Cardiac fibroblast (primary cell): ENCODE measurements at regions not wholly inside any gene's neighbourhood (a gene's known extent, or its start where the extent isn't known, plus 50 kb on each side); places are given as distances from the start of the nearest gene placed in this dataset.

ENCODE experiments used
- DNase-seq, 2 donors: peaks; one replicate each; pipeline versions ENCODE4 v3.0.0 to v3.0.0-alpha.2; 2010; ENCODE audit warnings: low read depth in 2 of 2
- H3K4me3 ChIP-seq, 2 donors: replicated peaks in 1 of 2; 1 replicate in 1 of 2; 2 replicates in 1 of 2; pipeline ENCODE4 v1.5.1; 2011; ENCODE audit warnings: low read depth in 2 of 2, low read length in 2 of 2, mild to moderate bottlenecking in 2 of 2, moderate library complexity in 1 of 2
- TF ChIP-seq, protein P1 (sequence below): IDR thresholded peaks from one replicate; pipeline ENCODE4 v1.5.1; 2011; ENCODE audit warnings: low read depth, mild to moderate bottlenecking, low read length, inconsistent platforms

DNA sequence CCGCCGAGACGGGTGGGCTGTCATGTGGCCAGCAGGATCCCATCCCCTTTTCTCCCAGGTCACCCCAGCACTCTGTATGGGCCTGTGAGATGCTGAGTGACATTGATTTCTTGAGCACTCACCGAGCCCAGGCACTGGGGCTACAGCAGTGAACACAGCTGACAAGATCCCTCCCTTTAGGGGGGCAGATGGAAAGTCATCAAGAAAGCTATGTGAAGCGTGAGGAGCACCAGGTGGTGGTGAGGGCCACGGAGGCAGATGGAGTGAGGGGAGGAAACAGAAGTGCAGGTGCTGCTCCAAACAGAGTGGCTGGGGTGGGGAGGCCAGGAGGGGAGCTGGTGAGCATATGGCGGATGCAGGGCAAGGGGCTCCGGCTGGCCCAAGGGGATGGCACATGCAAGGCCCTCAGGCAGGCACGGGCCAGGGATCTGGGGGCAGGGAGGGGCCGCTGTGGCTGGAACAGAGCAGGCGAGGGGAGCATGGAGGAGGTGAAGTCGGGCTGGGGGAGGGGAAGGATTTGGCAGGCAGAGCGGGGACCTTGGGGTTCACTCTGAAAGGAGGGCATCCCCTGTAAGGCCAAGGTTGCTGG is 184.0 kb downstream of the BMP7 start:
- no peak overlapping the region for H3K4me3 ChIP-seq
- TF ChIP-seq, protein P1, sequence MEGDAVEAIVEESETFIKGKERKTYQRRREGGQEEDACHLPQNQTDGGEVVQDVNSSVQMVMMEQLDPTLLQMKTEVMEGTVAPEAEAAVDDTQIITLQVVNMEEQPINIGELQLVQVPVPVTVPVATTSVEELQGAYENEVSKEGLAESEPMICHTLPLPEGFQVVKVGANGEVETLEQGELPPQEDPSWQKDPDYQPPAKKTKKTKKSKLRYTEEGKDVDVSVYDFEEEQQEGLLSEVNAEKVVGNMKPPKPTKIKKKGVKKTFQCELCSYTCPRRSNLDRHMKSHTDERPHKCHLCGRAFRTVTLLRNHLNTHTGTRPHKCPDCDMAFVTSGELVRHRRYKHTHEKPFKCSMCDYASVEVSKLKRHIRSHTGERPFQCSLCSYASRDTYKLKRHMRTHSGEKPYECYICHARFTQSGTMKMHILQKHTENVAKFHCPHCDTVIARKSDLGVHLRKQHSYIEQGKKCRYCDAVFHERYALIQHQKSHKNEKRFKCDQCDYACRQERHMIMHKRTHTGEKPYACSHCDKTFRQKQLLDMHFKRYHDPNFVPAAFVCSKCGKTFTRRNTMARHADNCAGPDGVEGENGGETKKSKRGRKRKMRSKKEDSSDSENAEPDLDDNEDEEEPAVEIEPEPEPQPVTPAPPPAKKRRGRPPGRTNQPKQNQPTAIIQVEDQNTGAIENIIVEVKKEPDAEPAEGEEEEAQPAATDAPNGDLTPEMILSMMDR: no peak
- no peak for DNase-seq

DNA sequence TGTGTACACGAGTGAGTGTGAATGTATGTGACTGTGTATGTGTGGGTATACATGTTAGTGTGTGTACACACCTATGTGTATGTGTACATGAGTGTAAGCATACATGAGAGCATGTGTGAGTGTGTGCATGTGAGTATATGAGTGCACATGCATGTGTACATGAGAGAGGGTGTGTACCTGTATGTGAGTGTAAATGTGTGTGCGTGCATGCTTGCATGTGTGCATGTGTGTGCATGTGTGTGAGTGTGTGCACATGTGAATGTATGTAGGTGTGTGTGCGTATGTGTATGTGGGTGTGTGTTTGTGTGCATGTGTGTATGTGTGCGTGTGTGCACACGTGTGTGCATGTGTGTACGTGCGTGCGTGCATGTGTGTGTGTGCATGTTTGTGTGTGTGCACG is 183.4 kb downstream of the BMP7 start:
- TF ChIP-seq, protein P1: no peak
- DNase-seq: no peak
- no peak overlapping the region for H3K4me3 ChIP-seq

DNA sequence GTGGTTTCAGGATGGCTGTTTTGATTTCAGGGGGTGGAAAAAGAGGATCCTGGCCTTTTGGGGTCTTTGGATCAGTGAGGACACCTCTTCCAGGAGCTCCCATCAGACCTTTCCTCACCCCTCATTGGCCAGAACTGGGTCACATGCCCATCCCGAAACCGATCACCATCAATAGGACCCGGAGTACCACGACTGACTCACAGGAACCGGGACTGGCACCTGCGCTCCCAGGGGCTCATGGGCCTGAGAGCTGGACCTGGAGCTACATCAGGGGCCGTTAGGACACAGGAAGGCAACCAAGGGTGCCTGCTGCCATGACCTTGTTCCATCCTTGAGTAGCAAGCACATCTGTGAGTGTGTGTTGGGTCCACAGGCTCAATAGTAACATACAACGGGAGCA is 180.4 kb downstream of the BMP7 start:
- no peak overlapping the region for H3K4me3 ChIP-seq
- DNase-seq: no peak
- TF ChIP-seq, protein P1: no peak

DNA sequence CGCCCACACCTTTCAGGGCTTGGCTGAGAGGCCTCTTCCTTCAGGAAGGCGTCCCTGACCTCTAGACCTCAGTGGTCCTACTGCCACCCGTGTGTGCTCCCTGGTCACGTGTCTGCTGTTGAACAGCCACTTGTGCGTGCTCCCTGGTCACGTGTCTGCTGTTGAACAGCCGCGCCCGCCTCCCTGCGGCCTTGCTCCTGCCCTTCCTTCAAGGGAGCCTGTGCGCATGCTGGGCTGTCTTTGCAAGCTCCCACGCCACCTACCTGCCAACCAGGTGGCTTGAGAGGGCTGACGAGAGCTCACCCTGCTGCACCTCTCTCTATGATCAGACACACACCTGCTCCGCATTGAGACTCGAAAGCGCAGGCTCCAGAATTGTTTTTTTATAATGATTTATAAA is 179.3 kb downstream of the BMP7 start:
- TF ChIP-seq, protein P1: no peak
- no peak overlapping the region for H3K4me3 ChIP-seq
- no peak for DNase-seq

DNA sequence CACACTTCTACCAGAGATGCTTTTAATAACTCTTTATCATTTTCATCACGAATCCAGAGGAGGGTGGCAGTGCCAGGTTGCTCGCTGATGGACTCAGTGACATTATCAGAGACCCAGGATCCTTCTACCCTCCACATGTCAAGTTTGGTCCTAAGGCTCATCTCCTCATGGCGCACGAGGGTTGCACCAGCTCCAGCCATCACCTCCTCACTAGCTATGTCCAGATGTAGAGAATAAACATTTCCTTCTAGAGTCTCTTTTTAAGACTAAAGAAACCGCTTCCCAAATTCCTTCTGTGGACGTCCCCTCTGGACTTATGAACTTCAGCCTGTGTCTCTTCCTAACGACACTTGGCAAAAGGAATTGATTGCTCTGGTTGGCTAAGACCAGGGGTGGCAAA is 178.7 kb downstream of the BMP7 start:
- DNase-seq: no peak
- no peak overlapping the region for H3K4me3 ChIP-seq
- TF ChIP-seq, protein P1: no peak

DNA sequence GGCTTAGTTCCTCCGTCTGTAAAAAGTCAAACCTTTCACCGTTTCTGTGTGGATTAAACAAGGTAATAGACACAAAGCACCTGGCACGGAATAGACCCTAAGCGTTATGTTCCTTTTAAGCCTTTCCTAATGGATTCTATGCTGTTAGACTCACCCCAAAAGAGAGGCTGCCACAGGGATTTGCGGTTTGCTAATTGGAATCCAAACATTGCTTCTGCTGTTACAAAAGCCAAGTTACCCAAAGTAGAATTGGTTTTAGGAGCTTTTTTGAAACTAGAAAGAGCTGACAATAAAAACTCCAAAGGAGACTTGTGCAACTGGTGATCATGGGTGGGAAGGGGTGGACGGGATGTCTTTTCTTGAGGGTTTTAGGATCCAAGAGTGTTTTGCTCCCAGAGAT is 178.0 kb downstream of the BMP7 start:
- no peak for DNase-seq
- H3K4me3 ChIP-seq: no peak overlapping the region
- TF ChIP-seq, protein P1: no peak

DNA sequence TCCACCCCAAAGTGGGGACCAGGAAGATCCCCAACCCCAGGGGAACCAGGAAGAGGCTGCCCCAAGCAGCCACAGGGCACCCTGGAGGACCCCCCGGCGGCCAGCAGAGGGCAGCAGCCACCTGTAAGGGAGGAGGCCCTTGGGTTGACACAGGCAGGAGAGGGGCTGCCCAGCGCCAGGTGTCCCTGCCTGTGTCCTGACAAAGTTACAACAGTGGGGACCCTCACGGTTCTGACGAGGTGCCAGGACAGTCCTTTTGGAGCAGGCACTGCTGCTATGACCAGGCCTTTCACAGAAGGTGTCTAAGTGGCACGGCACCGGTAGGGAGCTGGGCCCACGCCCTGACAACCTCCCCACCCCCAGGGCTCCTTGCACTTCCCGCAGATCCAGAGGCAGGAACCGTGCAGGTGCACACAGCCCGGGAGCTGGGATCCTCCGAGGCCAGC is 176.7 kb downstream of the BMP7 start:
- DNase-seq: peak; percentile 14 to 41
- no peak overlapping the region for H3K4me3 ChIP-seq
- TF ChIP-seq, protein P1: peak; percentile 68
